Sigmoid colon (tissue), 4 donors: ENCODE measurements at regions not wholly inside any gene's neighbourhood (a gene's known extent, or its start where the extent isn't known, plus 50 kb on each side); places are given as distances from the start of the nearest gene placed in this dataset.

ENCODE experiments used
- CTCF ChIP-seq, 4 experiments: fragments of 450-650 bp in 3 of 4; fragments of 200-600 bp in 1 of 4; IDR thresholded peaks; one replicate each; pipeline ENCODE4 v1.5.1; 2016 to 2019; ENCODE audit warnings: antibody characterized with exemption in 4 of 4, mild to moderate bottlenecking in 3 of 4, moderate library complexity in 2 of 4
- EP300 ChIP-seq, 4 donors: sonication (generic); formaldehyde crosslinking; IDR thresholded peaks; one replicate each; pipeline ENCODE4 v1.6.1; 2017; ENCODE audit warnings: antibody characterized with exemption in 4 of 4
- POLR2A ChIP-seq, 2 donors: fragments of 450-650 bp; IDR thresholded peaks; one replicate each; pipeline ENCODE4 v1.6.1; 2016; ENCODE audit warnings: antibody characterized with exemption in 2 of 2, mild to moderate bottlenecking in 2 of 2, moderate library complexity in 2 of 2
- POLR2AphosphoS5 ChIP-seq, 4 donors: sonication (generic); formaldehyde crosslinking; IDR thresholded peaks; one replicate each; pipeline ENCODE4 v1.6.1; 2017; ENCODE audit warnings: antibody characterized with exemption in 4 of 4

GRCh38 chr5:159386028-159386711, 55.9 kb upstream of the IL12B start:
- TF ChIP-seq CTCF (IDR thresholded peaks at IDR 0.05) (no peak), POLR2A (IDR thresholded peaks at IDR 0.05) (no peak), POLR2AphosphoS5 (IDR thresholded peaks at IDR 0.05) (no peak), EP300 (IDR thresholded peaks at IDR 0.05) (no peak)
